ENCODE measurements at regions not wholly inside any gene's neighbourhood (a gene's known extent, or its start where the extent isn't known, plus 50 kb on each side); places are given as distances from the start of the nearest gene placed in this dataset.

DNA sequence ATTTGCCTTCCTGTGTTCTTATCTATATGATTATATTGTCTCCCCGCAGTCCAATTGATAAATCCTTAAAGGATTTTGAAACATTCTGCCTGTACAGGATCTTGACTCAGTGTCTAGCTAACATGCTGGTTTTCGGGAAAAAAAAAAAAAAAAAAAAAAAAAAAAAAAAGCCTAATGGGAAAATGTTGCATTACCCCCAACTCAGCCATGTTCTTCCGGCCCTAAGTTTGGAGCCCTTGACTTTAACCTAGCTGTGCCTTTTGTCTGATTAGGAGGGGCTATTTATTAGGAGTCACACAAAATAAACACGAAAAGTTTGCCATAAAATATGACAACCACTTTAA, 244.4 kb upstream of the TCF21 start:
- H3K4me3 ChIP-seq (ENCODE audit: extremely low read depth in 1 of 4, insufficient read depth in 2 of 4, low read depth in 3 of 4, low read length in 4 of 4) = no peak overlapping the region
- no peak overlapping the region for H2BK12ac ChIP-seq (ENCODE audit: low read depth, low read length)
- no peak overlapping the region for H2AK5ac ChIP-seq (ENCODE audit: low read depth, low read length)
- H2AFZ ChIP-seq (ENCODE audit: low read length) = no peak overlapping the region
- CTCF ChIA-PET (ENCODE audit: partially characterized antibody) = interaction anchor here (0.9 to 1.5 kb wide), 2 partner anchors 11 to 37 kb away, joined by 3 read pairs; no protein-coding TSS in a partner anchor
- H3K27me3 ChIP-seq (replicated peaks in 1 of 4; ENCODE audit: control insufficient read depth in 3 of 4, extremely low read depth in 1 of 4, insufficient read depth in 3 of 4, low read length in 3 of 4) = peaks cover 0 to 1% (median 0%) of the 10 kb centered on the region in 4 experiments; a peak in 1 of 7 replicates
- POLR2A ChIA-PET (ENCODE audit: partially characterized antibody) = no interaction called here
- no peak overlapping the region for H2BK5ac ChIP-seq (ENCODE audit: low read depth, low read length)
- no peak overlapping the region for H3K4me2 ChIP-seq (ENCODE audit: insufficient read depth in 1 of 2, low read depth in 2 of 2, low read length in 2 of 2)
- 89% methylated on average over 3 of the region's 4 CpGs; no CpG with 5 or more reads in 1 of the 2 experiments for WGBS, 2 experiments (ENCODE audit: extremely low coverage in 1 of 2, insufficient coverage in 1 of 2, insufficient read length in 1 of 2, insufficient replicate concordance in 2 of 2, low coverage in 1 of 2, low lambda C conversion rate in 2 of 2, missing lambda C conversion rate in 1 of 2)
- H4K8ac ChIP-seq (ENCODE audit: extremely low read depth, insufficient read depth, low read length) = no peak overlapping the region
- H3K56ac ChIP-seq (replicated peaks; ENCODE audit: insufficient read length, low read depth, low read length) = no peak overlapping the region
- no peaks in the 10 kb centered on the region for H3K9me3 ChIP-seq (ENCODE audit: insufficient read depth in 2 of 2, low read depth in 1 of 2, low read length in 1 of 2)
- no peaks in the 10 kb centered on the region for H3K79me2 ChIP-seq (ENCODE audit: control insufficient read depth in 1 of 2, insufficient read depth in 2 of 2, low read length in 2 of 2)
- H3K27ac ChIP-seq (ENCODE audit: low read depth, low read length) = no peak overlapping the region
- H3K23me2 ChIP-seq (ENCODE audit: low read depth, low read length) = no peaks in the 10 kb centered on the region
- no peak overlapping the region for H2BK20ac ChIP-seq (ENCODE audit: low read length)
- no peak overlapping the region for H2BK120ac ChIP-seq (replicated peaks; ENCODE audit: low read depth, low read length)
- no peak overlapping the region for H3K4ac ChIP-seq (replicated peaks; ENCODE audit: insufficient read length, low read depth, low read length)
- no peak for FAIRE-seq
- H3K14ac ChIP-seq (ENCODE audit: insufficient read length) = no peak overlapping the region
- no peak overlapping the region for H3K23ac ChIP-seq (ENCODE audit: insufficient read length)
- H4K5ac ChIP-seq (ENCODE audit: insufficient read length, low read depth, low read length) = no peak overlapping the region
- H4K20me1 ChIP-seq (replicated peaks in 1 of 2; ENCODE audit: control insufficient read depth in 1 of 2, insufficient read depth in 2 of 2, low read length in 2 of 2) = no peaks in the 10 kb centered on the region
- DNase-seq (ENCODE audit: low read depth in 1 of 2, low spot score in 2 of 2) = no peak
- no peak overlapping the region for H2BK15ac ChIP-seq (ENCODE audit: low read length)
- no peaks in the 10 kb centered on the region for H3K79me1 ChIP-seq (ENCODE audit: low read depth, low read length)
- H4K91ac ChIP-seq (replicated peaks; ENCODE audit: insufficient read length, low read length) = no peak overlapping the region
- H3K9ac ChIP-seq (replicated peaks in 1 of 4; ENCODE audit: extremely low read depth in 1 of 4, low read depth in 3 of 4, low read length in 3 of 4) = no peak overlapping the region
- no peaks in the 10 kb centered on the region for H3K36me3 ChIP-seq (ENCODE audit: control insufficient read depth in 2 of 4, insufficient read depth in 4 of 4, low read length in 3 of 4)
- H3K4me1 ChIP-seq (replicated peaks in 1 of 4; ENCODE audit: control insufficient read depth in 3 of 4, insufficient read depth in 4 of 4, low read length in 3 of 4) = 0 out of 7 replicates have a peak, but pooled peaks cover 0 to 2% (median 0%) of the 10 kb centered on the region in 4 experiments
- no peak overlapping the region for H3K18ac ChIP-seq (ENCODE audit: extremely low read depth, low read length)
- no peak for TF ChIP-seq JUN (IDR thresholded peaks at IDR 0.05; ENCODE audit: low read depth, low read length)
- no peak for TF ChIP-seq YY1 (IDR thresholded peaks at IDR 0.05; ENCODE audit: low read depth, low read length)
- TF ChIP-seq EP300 (IDR thresholded peaks at IDR 0.05; ENCODE audit: borderline replicate concordance in 1 of 2, low read depth in 2 of 2, low read length in 2 of 2) = no peak

Data from H1 (cell line).